SH-SY5Y (cell line): ENCODE measurements at regions not wholly inside any gene's neighbourhood (a gene's known extent, or its start where the extent isn't known, plus 50 kb on each side); places are given as distances from the start of the nearest gene placed in this dataset.

Source experiments
- GATA2 ChIP-seq: IDR thresholded peaks from 2 replicates; pipeline ENCODE4 v1.6.1; 2011; ENCODE audit warnings: mild to moderate bottlenecking, low read depth, low read length
- GATA3 ChIP-seq: IDR thresholded peaks from 2 replicates; pipeline ENCODE4 v1.6.1; 2011; ENCODE audit warnings: low read depth, mild to moderate bottlenecking, low read length, moderate library complexity

DNA sequence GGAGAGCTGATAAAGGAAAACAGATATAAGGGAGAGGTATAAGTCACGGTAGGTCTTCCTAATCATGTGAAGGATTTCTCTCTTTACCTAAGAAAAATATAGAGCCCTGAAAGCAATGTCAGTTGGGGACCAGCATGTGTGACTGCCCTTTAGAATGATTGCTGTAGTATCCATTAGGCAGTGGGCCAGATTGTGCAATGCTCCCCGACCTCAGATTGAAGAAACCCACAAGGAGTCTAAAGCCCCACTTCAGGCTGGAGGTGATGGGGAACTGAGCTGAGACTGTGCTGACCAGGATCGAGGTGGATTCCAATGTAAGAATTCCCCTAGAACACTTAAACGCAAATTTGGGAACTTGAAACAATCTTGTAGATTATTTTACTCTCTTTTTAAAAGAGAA, 614.4 kb downstream of the LIG4 start:
- no peak for TF ChIP-seq GATA3
- TF ChIP-seq GATA2, result no peak
